ENCODE measurements at regions not wholly inside any gene's neighbourhood (a gene's known extent, or its start where the extent isn't known, plus 50 kb on each side); places are given as distances from the start of the nearest gene placed in this dataset.
"Not testable (repeated sequence)": the region's sequence is repeated elsewhere in the genome, so short reads cannot be mapped to it uniquely, and the experiment has no call there.

DNA sequence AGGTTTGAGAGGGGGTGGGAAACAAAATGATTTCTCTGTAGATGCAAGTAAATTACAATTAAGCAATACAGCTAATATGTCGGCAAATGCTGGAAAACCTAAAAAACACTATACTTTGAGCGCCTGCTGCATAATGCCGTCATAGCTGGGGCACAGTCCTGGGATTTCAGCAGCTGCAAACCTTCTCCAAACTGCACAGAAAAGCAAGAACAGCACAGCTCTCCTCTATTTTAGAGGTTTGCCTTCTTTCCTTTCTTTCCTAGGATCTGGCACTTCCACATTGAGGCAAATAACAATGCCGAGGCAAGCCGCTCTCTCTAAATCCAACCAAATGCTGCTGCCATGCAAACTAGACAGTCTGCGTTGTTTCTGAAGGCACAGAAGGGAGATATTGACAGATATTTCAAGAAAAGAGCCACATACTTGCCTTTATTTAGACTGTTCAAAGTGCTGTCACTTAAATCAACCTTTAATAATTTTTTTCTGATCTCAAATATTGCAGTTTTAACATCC lies 287.1 kb upstream of the G2E3 start:
- H3K4me3 Mint-ChIP-seq = no peak overlapping the region
- no peaks in the 10 kb centered on the region for H3K4me1 Mint-ChIP-seq
- H3K27ac Mint-ChIP-seq = no peak overlapping the region
- H3K36me3 Mint-ChIP-seq = no peaks in the 10 kb centered on the region
- DNase-seq (ENCODE audit: low spot score in 2 of 2) (no peak), ATAC-seq (no peak)
- peaks cover 14% of the 10 kb centered on the region for H3K9me3 Mint-ChIP-seq

DNA sequence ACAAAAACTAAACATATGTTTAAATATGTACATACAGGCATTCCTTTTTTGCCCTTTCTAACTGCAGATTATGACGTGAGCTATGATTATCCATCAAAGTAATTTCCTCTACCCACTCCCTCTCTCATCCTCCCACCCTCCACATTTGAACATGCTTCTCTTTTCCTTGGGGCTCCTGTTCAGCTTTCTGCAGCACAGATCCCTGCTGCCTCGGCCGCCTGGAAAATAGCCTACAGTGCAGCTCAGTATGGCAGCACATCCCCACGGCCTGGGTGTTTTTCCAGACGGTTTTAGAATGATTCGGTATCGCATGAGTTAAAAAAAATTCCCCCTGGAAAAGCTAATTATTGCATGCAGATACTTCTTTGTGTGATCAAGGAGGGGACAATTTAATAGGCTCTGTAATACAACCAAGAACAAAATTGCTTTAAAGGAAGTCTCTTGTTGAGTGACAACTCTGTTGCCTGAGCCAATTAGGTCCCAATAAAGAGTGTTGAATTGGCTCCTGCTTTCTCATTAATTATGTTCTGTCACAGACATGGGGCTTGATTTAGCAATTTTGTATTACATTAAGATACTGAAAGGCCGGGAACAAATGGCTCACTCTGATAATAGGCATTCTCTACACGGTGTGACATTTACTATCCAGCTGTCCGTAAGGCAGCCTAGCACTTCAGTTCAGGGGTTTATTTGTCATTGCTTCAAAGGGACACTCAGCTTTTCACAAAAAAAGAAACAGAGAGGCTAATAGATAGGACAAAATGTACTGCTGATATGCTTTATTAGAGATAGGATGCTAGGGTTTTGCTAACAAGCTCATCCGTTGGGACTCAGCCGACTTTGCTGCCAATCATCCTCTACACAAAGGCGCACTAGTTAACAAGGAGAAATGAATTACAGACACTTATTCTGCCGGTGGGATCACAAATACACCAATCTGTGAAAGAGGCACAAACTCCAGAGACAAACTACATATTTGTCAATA lies 285.8 kb upstream of the G2E3 start:
- no peak for DNase-seq (ENCODE audit: low spot score in 2 of 2)
- Mint-ChIP-seq H3K36me3 (no peaks in the 10 kb centered on the region), H3K9me3 (peaks cover 15% of the 10 kb centered on the region), H3K4me3 (no peak overlapping the region), H3K27ac (no peak overlapping the region), H3K4me1 (no peaks in the 10 kb centered on the region)
- ATAC-seq = no peak

DNA sequence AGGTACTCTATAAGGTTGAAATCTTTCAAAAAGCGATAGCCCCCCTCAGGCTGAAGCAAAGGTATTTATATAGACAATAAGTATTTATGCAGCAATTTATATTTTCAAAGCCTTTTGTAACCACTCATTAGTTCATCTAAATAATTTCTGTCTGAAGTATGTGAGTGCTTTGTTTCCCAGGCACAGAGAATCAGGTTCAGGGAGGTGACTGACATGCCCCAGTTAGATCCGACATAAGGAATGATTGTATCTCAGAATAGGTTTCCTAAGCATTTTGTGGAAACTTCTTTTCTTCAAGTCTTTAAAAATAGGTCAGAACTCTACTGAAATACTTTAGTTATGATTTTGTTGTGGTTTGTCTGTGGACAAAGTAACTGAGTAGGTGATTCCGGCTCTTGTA lies 283.4 kb upstream of the G2E3 start:
- H3K4me3 Mint-ChIP-seq = no peak overlapping the region
- no peak for ATAC-seq
- H3K9me3 Mint-ChIP-seq = peaks cover 13% of the 10 kb centered on the region
- no peak overlapping the region for H3K27ac Mint-ChIP-seq
- H3K4me1 Mint-ChIP-seq = no peaks in the 10 kb centered on the region
- H3K36me3 Mint-ChIP-seq = no peaks in the 10 kb centered on the region
- no peak for DNase-seq (ENCODE audit: low spot score in 2 of 2)

DNA sequence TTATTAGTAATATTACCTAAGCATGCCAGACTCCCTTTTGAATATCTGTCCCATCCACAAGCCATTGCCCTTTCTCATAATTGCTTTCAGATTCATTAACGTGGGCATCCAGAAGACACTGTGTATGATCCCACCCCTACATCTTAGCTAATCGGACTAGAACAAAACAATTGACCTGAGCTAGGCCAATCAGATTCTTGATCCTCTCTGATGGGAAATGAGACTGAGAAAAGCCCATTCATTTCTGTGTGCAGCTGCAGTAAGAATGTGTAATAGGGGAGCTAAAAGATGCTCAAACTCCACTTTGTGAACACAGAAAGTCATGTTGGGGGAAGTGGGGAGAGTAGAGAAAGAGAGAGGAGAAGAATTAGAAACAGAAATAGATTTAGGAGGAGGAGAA lies 281.7 kb upstream of the G2E3 start:
- no peak overlapping the region for H3K4me3 Mint-ChIP-seq
- DNase-seq (ENCODE audit: low spot score in 2 of 2) (no peak), ATAC-seq (no peak)
- no peaks in the 10 kb centered on the region for H3K4me1 Mint-ChIP-seq
- no peaks in the 10 kb centered on the region for H3K36me3 Mint-ChIP-seq
- H3K27ac Mint-ChIP-seq = no peak overlapping the region
- H3K9me3 Mint-ChIP-seq = peaks cover 13% of the 10 kb centered on the region

DNA sequence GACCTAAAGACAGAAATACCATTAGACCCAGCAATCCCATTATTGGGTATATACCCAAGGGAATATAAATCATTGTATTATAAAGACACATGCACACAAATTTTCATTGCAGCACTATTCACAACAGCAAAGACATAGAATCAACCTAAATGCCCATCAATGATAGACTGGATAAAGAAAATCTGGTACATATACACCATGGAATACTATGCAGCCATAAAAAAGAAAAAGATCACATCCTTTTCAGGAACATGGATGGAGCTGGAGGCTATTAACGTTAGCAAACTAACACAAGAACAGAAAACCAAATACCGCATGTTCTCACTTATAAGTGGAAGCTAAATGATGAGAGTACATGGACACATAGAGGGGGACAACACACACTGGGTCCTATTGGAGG lies 280.1 kb upstream of the G2E3 start:
- H3K36me3 Mint-ChIP-seq; ATAC-seq; H3K4me1 Mint-ChIP-seq; H3K27ac Mint-ChIP-seq; H3K4me3 Mint-ChIP-seq; DNase-seq (ENCODE audit: low spot score in 2 of 2): not testable (repeated sequence)
- H3K9me3 Mint-ChIP-seq = peaks cover 13% of the 10 kb centered on the region

DNA sequence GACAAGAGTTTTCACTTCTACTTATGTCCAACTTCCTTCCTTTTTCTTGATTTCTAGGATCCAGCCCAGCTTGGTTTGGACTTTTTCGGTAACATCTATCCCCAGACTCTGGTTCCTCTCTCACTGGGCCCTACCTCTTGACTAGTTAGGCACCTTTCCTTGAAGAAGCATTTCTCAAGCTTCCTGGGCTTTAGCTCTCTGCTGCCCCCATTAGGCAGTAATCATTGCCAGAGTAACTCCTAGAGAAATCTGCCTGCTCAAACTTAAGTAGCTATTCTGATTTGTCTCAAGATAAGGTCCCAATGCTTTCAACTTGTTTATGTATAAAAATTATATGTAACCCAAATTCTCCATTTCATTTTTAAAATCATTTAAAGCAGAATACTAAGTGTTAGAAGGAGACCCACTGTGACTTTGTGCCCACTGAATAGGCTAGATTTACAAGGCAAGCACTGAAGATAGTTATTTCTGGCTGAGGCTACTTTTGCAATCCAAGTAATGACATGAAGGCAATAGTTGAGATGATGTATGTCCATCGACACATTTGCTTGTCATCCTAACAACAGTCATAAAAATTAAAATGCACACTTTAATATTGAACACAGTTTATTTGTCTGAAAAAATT lies 275.0 kb upstream of the G2E3 start:
- H3K4me3 Mint-ChIP-seq = no peak overlapping the region
- ATAC-seq (no peak), DNase-seq (ENCODE audit: low spot score in 2 of 2) (no peak)
- H3K4me1 Mint-ChIP-seq = no peaks in the 10 kb centered on the region
- no peak overlapping the region for H3K27ac Mint-ChIP-seq
- peaks cover 3% of the 10 kb centered on the region for H3K9me3 Mint-ChIP-seq
- H3K36me3 Mint-ChIP-seq = no peaks in the 10 kb centered on the region

DNA sequence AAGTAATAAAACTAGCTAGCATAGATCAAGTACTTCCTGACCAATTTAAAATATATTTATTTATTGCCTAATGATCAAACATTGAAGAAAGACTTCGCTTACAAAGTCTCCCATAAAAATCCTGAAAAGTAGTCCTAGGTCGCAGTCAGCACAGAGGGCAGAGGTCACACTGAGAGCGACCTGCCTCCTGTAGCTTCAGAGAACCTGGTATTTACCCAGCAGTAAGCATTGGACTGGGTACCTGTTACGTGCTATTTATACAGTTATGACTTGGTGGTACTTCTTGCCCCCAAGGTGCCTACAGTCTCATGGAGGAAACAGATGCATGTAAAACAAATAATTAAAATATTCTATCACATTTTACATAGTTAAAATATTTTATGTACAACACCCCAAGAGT lies 274.1 kb upstream of the G2E3 start:
- DNase-seq (ENCODE audit: low spot score in 2 of 2) = no peak

DNA sequence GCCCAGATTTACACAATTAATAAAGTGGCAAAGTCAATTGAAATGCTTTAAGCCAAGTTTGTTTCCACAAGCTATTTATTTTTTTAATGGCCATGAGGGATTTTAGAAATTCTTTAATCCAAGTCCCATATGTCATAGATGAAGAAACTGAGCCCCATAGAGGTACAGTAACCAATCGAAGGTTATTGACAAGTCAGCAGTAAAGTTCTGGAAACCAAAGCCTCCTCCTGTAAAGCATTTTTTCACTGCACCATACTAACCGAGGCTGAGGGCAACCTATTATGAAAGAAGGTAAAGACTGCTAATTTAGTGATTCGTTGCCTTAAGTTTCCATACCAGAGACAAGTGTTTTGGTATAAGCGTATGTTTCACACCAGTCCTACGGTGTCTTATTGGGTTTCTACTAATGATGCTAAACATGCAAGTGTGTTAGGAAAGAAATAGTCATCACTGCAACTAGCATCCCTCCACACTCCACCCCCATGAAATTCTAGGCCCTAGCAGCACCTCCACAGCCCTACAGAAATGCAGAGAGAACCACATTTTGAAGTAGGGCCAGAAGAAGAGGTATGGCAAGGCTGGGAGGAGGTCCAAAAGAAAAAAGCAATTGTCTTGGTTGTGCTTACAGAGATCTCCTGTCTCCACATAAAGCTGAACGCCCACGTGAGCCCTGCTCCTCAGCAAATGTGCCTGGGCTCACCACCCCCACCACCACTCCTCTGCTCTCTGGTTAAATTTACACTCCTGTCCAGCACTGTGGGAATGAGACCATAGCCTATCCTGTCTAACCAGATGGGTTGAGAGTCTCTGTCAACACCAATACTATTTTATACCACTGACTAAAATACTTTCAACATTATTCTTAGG lies 271.1 kb upstream of the G2E3 start:
- H3K4me3 Mint-ChIP-seq = no peak overlapping the region
- H3K9me3 Mint-ChIP-seq = peaks cover 3% of the 10 kb centered on the region
- no peaks in the 10 kb centered on the region for H3K4me1 Mint-ChIP-seq
- ATAC-seq (no peak), DNase-seq (ENCODE audit: low spot score in 2 of 2) (no peak)
- H3K27ac Mint-ChIP-seq = no peak overlapping the region
- H3K36me3 Mint-ChIP-seq = no peaks in the 10 kb centered on the region

More for the DNA sequence above, 274.1 kb upstream of the G2E3 start:
- no peak for ATAC-seq
- Mint-ChIP-seq H3K36me3 (no peaks in the 10 kb centered on the region), H3K9me3 (peaks cover 3% of the 10 kb centered on the region), H3K4me3 (no peak overlapping the region), H3K27ac (no peak overlapping the region), H3K4me1 (no peaks in the 10 kb centered on the region)

DNA sequence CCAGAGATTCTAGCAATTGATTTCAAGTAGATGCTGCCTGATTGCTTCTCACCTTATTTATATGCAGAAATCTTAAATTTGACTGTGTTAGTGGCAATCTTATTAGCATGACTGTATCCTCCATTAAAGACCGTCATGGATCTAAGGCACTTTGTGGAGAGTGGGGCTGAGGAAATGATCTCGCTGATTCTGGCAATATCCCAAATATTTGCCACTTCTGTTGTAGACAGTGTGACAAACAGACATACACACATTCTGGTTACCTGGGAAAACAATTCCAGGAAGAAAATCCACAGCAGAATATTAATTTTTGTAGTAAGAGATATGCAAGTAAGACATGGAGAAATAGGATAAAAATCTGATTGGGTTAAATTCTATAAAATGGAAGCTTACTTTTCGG lies 269.0 kb upstream of the G2E3 start:
- Mint-ChIP-seq H3K4me1 (no peaks in the 10 kb centered on the region), H3K9me3 (peaks cover 4% of the 10 kb centered on the region), H3K27ac (no peak overlapping the region), H3K36me3 (no peaks in the 10 kb centered on the region), H3K4me3 (no peak overlapping the region)
- no peak for DNase-seq (ENCODE audit: low spot score in 2 of 2)
- no peak for ATAC-seq

DNA sequence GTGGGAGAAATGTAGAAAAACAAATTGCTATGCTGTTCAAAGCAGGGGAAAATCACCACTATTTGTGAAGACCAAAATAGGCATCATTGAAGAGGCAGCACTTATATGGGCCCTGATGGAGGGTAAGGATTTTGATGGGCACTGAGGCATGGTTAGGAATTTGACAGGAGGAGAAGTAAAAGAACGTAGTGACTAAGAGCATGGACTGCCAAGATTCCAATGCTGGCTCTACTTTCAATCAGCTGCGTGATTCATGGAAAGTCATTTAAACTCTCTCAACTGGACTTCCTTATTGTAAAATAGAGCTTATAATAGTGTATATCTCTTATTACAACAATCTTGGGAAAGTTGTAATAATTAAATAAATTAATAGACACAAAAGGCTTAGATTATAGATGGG lies 267.7 kb upstream of the G2E3 start:
- Mint-ChIP-seq H3K9me3 (peaks cover 4% of the 10 kb centered on the region), H3K4me3 (no peak overlapping the region), H3K36me3 (no peaks in the 10 kb centered on the region), H3K4me1 (no peaks in the 10 kb centered on the region), H3K27ac (no peak overlapping the region)
- DNase-seq (ENCODE audit: low spot score in 2 of 2) = no peak
- ATAC-seq = no peak

DNA sequence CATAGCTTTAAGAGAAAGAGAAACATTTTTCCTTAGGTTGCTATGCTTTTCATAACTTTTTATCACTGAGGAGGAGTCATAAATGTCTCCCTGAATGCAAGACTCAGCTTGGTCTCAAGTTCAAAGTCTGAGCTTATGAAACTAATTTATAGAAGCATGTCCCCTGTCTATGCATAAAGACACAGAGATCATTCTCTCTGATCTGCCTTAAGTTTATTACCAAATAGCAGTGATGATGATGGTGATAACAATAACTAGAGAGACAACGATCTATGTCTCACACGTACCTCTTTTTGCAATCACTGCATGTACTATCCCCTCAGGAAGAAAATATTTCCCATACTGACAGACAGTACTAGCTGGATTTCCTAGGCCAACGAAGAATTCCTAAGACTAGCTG lies 266.4 kb upstream of the G2E3 start:
- Mint-ChIP-seq H3K36me3 (no peaks in the 10 kb centered on the region), H3K9me3 (peaks cover 4% of the 10 kb centered on the region), H3K4me3 (no peak overlapping the region), H3K27ac (no peak overlapping the region), H3K4me1 (no peaks in the 10 kb centered on the region)
- DNase-seq (ENCODE audit: low spot score in 2 of 2) (no peak), ATAC-seq (no peak)

DNA sequence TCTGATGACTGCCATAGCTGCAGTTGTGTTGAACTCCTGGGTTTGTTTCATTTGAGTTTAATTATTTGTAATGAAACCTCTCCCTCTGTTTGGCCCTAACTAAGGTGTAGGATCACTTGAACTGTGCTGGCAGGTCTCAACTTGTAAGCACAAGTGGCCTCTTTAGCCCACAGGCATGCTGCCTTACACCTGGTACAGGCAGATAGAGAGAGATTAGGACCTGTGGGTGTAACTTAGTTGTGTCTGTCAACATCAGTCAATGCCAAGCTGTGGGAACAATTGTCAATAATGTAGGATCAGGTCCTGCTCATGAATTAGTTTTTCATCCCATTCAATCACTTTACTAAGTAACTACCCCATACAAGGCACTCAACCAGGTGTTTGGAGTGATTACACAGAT lies 263.0 kb upstream of the G2E3 start:
- ATAC-seq = no peak
- H3K4me3 Mint-ChIP-seq = no peak overlapping the region
- H3K36me3 Mint-ChIP-seq = no peaks in the 10 kb centered on the region

DNA sequence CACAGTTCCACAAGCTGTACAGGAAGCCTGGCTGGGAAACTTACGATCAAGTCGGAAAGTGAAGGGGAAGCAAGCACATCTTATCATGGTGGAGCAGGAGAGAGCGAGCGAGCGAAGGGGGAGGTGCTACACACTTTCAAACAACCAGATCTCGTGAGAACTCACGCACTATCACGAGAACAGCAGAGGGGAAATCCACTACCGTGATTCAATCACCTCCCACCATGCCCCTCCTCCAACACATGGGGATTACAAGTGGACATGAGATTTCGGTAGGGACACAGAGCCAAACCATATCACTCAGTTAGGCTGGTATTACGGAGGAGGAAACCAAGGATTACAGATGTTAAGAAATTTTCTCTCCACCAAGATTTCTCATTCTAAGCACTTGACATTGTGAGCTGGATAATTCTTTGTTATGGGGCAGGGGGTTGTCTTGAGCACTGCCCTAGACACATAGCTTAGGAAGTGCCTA lies 262.0 kb upstream of the G2E3 start:
- no peaks in the 10 kb centered on the region for H3K36me3 Mint-ChIP-seq
- H3K9me3 Mint-ChIP-seq = peaks cover 4% of the 10 kb centered on the region
- DNase-seq (ENCODE audit: low spot score in 2 of 2) = no peak
- H3K4me3 Mint-ChIP-seq = no peak overlapping the region
- no peaks in the 10 kb centered on the region for H3K4me1 Mint-ChIP-seq
- no peak overlapping the region for H3K27ac Mint-ChIP-seq
- ATAC-seq = no peak

More for the DNA sequence above, 263.0 kb upstream of the G2E3 start:
- no peak overlapping the region for H3K27ac Mint-ChIP-seq
- H3K9me3 Mint-ChIP-seq = peaks cover 4% of the 10 kb centered on the region
- DNase-seq (ENCODE audit: low spot score in 2 of 2) = no peak
- no peaks in the 10 kb centered on the region for H3K4me1 Mint-ChIP-seq

DNA sequence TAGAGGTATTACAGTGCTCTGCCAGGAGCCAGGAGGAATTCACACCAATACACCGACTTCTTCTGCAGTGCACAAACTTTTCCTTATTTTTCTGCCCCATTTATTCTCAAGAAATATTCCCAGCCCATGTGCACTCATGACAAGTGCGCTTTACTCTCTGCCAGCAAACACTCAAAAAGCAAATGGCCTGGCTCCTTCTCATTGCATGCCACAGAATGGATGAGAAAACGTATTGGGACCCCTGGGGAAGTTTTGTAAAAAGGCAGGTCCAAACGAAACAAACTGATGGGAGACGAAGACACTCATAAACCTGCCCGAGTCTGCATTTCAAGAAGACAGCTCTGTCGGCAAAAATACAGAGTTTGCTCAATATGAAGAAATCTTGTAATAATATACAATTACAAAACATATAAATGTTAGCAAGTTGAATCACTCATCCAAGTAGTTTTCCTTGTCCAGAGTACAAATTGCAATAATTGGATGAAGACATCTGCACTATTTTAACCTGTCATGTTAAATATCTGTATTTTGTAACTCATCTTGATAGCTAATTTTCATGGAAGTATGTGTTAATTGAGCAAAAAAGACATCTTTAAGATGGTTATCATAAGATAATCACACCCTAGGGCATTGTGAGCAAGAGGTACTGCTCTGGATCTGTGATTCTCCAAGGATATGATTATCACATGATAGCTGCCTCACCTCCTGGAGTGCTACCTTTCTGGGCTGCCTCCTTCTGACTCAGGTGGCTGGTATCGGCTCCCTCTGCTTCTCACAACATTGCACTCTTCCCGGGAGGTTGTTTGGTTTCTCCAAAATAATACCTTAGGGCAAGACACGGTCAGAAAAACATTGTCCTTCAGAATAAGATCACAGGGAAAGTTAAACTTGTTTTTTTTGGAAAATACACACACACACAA lies 260.8 kb upstream of the G2E3 start:
- H3K4me1 Mint-ChIP-seq = no peaks in the 10 kb centered on the region
- H3K4me3 Mint-ChIP-seq = no peak overlapping the region

More for the DNA sequence above, 260.8 kb upstream of the G2E3 start:
- Mint-ChIP-seq H3K36me3 (no peaks in the 10 kb centered on the region), H3K27ac (no peak overlapping the region), H3K9me3 (peaks cover 4% of the 10 kb centered on the region)
- DNase-seq (ENCODE audit: low spot score in 2 of 2) = no peak
- no peak for ATAC-seq

Measured in stimulated activated effector memory CD8-positive, alpha-beta T cell treated with anti-CD3 and anti-CD28 coated beads, Interleukin-12 subunit alpha, Interleukin-12 subunit beta, amount 100 ng/mL, for 72 hours (primary cell).